Lung (tissue), 11 donors: ENCODE measurements at regions not wholly inside any gene's neighbourhood (a gene's known extent, or its start where the extent isn't known, plus 50 kb on each side); places are given as distances from the start of the nearest gene placed in this dataset.

ENCODE experiments used
- ATAC-seq: fragments of 200-7000 bp; cut with Tn5 transposase; one replicate; pipeline ENCODE4 v1.9.1; 2020; ENCODE audit warnings: moderate number of reproducible peaks; ENCODE audit not compliant: insufficient read depth, low FRiP score
- DNase-seq, 3 donors: peaks; one replicate each; pipeline ENCODE4 v3.0.0-alpha.2; 2013 to 2017
- H3K27ac ChIP-seq, 2 donors: one replicate each; pipeline ENCODE4 v1.5.1; 2013; ENCODE audit warnings: mild to moderate bottlenecking in 2 of 2, moderate library complexity in 2 of 2, control low read depth in 1 of 2, inconsistent platforms in 1 of 2, low read depth in 1 of 2, low read length in 1 of 2
- H3K27me3 ChIP-seq, 3 donors: one replicate each; pipeline ENCODE4 v1.5.1; 2013; ENCODE audit warnings: low read length in 2 of 3; ENCODE audit not compliant: control insufficient read depth in 3 of 3, insufficient read depth in 3 of 3
- H3K36me3 ChIP-seq, 4 donors: one replicate each; pipeline ENCODE4 v1.5.1; 2013; ENCODE audit warnings: low read length in 4 of 4, mild to moderate bottlenecking in 1 of 4, moderate library complexity in 1 of 4; ENCODE audit not compliant: control insufficient read depth in 4 of 4, insufficient read depth in 4 of 4
- H3K4me1 ChIP-seq, 5 donors: one replicate each; pipeline ENCODE4 v1.5.1; 2013; ENCODE audit warnings: low read length in 5 of 5, mild to moderate bottlenecking in 2 of 5, moderate library complexity in 1 of 5; ENCODE audit not compliant: control insufficient read depth in 5 of 5, insufficient read depth in 5 of 5
- H3K4me3 ChIP-seq: one replicate; pipeline ENCODE4 v1.5.1; 2013; ENCODE audit warnings: mild to moderate bottlenecking, control low read depth, moderate library complexity
- H3K9ac ChIP-seq, 2 donors: one replicate each; pipeline ENCODE4 v1.5.1; 2013; ENCODE audit warnings: low read length in 2 of 2, control low read depth in 1 of 2; ENCODE audit not compliant: insufficient read depth in 1 of 2
- H3K9me3 ChIP-seq, 4 donors: one replicate each; pipeline ENCODE4 v1.5.1; 2013; ENCODE audit warnings: low read length in 3 of 4, mild to moderate bottlenecking in 1 of 4, moderate library complexity in 1 of 4; ENCODE audit not compliant: control insufficient read depth in 4 of 4, insufficient read depth in 3 of 4
- WGBS, 2 donors: extraction: QIAGEN DNeasy Blood & Tissue Kit; methylation state at CpG; one replicate each; pipeline ENCODE4 v1.1.7; 2013; 5-methylcytosine and 5-hydroxymethylcytosine counted together
- TF ChIP-seq, protein P1 (sequence below): IDR thresholded peaks from 2 replicates; pipeline ENCODE4 v1.5.1; 2012; ENCODE audit warnings: mild to moderate bottlenecking; ENCODE audit errors: control extremely low read depth, extremely low read depth
- donor health status: control.
- donor health status: control.
- donor health status: Bipolar disorder and iron deficiency.
- donor health status: healthy.
- donor health status: DM: yes; HTN: yes; CAD: no.

- ATAC-seq (no peak), DNase-seq (no peak)
- Histone ChIP-seq H3K4me1 (no peaks in the 10 kb centered on the region), H3K27ac (no peak overlapping the region), H3K9me3 (no peaks in the 10 kb centered on the region), H3K9ac (no peak overlapping the region), H3K4me3 (no peak overlapping the region), H3K27me3 (no peaks in the 10 kb centered on the region), H3K36me3 (no peaks in the 10 kb centered on the region)
- 75 to 81% methylated on average over 4 of the region's 4 CpGs for WGBS, 2 donors
- TF ChIP-seq, protein P1, sequence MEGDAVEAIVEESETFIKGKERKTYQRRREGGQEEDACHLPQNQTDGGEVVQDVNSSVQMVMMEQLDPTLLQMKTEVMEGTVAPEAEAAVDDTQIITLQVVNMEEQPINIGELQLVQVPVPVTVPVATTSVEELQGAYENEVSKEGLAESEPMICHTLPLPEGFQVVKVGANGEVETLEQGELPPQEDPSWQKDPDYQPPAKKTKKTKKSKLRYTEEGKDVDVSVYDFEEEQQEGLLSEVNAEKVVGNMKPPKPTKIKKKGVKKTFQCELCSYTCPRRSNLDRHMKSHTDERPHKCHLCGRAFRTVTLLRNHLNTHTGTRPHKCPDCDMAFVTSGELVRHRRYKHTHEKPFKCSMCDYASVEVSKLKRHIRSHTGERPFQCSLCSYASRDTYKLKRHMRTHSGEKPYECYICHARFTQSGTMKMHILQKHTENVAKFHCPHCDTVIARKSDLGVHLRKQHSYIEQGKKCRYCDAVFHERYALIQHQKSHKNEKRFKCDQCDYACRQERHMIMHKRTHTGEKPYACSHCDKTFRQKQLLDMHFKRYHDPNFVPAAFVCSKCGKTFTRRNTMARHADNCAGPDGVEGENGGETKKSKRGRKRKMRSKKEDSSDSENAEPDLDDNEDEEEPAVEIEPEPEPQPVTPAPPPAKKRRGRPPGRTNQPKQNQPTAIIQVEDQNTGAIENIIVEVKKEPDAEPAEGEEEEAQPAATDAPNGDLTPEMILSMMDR, result no peak
Measured at GRCh38 chr2:117698287-117698686, 116.2 kb upstream of the DDX18 start.

- Histone ChIP-seq H3K9me3 (no peaks in the 10 kb centered on the region), H3K4me1 (no peaks in the 10 kb centered on the region)
- WGBS, 2 donors, result 63 to 70% methylated on average over 4 of the region's 4 CpGs
Measured at GRCh38 chr2:117698819-117699218, 115.7 kb upstream of the DDX18 start.

DNA sequence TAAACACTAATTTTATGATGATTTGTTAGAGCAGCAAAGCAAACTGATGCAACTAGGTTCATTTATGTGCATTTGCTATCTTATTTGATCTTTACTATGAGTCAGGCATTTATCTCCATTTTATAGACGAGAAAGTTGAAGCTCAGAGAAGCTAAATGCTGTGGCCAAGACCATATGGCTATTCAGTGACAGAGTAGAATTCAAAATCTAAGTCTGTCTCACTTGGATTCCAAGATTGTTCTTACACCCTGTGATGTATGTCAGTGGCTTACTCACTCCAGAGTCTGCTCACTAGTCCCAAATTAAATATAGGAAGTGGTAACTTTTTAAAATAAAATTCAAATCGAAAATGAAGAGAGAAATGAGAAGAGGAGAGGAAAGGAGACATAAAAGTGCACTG lies 114.0 kb upstream of the DDX18 start:
- DNase-seq (no peak), ATAC-seq (no peak)
- Histone ChIP-seq H3K9ac (no peak overlapping the region), H3K27me3 (no peaks in the 10 kb centered on the region), H3K4me1 (no peaks in the 10 kb centered on the region), H3K4me3 (no peak overlapping the region), H3K27ac (no peak overlapping the region), H3K9me3 (no peaks in the 10 kb centered on the region), H3K36me3 (no peaks in the 10 kb centered on the region)
- 42% methylated on average over 2 of the region's 2 CpGs for WGBS, 2 donors
- TF ChIP-seq, protein P1, result no peak

More at GRCh38 chr2:117698819-117699218, 115.7 kb upstream of the DDX18 start:
- ATAC-seq (no peak), DNase-seq (no peak)
- no peak overlapping the region for H3K27ac ChIP-seq
- no peak overlapping the region for H3K9ac ChIP-seq
- no peaks in the 10 kb centered on the region for H3K27me3 ChIP-seq
- H3K36me3 ChIP-seq, result no peaks in the 10 kb centered on the region
- TF ChIP-seq, protein P1, result no peak
- H3K4me3 ChIP-seq, result no peak overlapping the region

GRCh38 chr2:117701365-117701764 lies 113.1 kb upstream of the DDX18 start:
- Histone ChIP-seq H3K9me3 (no peaks in the 10 kb centered on the region), H3K27ac (no peak overlapping the region), H3K36me3 (no peaks in the 10 kb centered on the region), H3K9ac (no peak overlapping the region), H3K4me1 (no peaks in the 10 kb centered on the region), H3K4me3 (no peak overlapping the region), H3K27me3 (no peaks in the 10 kb centered on the region)
- WGBS, 2 donors, result 88 to 90% methylated on average over 2 of the region's 2 CpGs
- TF ChIP-seq, protein P1, result no peak
- ATAC-seq (no peak), DNase-seq (no peak)
